WI38 (cell line): ENCODE measurements at regions not wholly inside any gene's neighbourhood (a gene's known extent, or its start where the extent isn't known, plus 50 kb on each side); places are given as distances from the start of the nearest gene placed in this dataset.

Source experiments
- H3K4me3 ChIP-seq: 2 replicates; pipeline ENCODE4 v1.5.1; 2011; ENCODE audit warnings: low read depth, mild to moderate bottlenecking, control low read depth, low read length
- CTCF ChIP-seq: IDR thresholded peaks from 2 replicates; pipeline ENCODE4 v1.5.1; 2012; ENCODE audit warnings: low read depth, mild to moderate bottlenecking, control low read depth, low read length

GRCh38 chr2:145402706-145403277, 882.9 kb upstream of the ZEB2 start:
- no peak for TF ChIP-seq CTCF
- no peak overlapping the region for H3K4me3 ChIP-seq

- H3K4me3 ChIP-seq = no peak overlapping the region
- no peak for TF ChIP-seq CTCF
Measured at GRCh38 chr2:145399131-145399530, 879.2 kb upstream of the ZEB2 start.

GRCh38 chr2:145394181-145394580, 874.3 kb upstream of the ZEB2 start:
- no peak overlapping the region for H3K4me3 ChIP-seq
- TF ChIP-seq CTCF = no peak

- no peak overlapping the region for H3K4me3 ChIP-seq
- TF ChIP-seq CTCF = no peak
Measured at GRCh38 chr2:145386973-145387372, 867.1 kb upstream of the ZEB2 start.

- no peak overlapping the region for H3K4me3 ChIP-seq
- no peak for TF ChIP-seq CTCF
Measured at GRCh38 chr2:145383961-145384360, 864.0 kb upstream of the ZEB2 start.

- no peak overlapping the region for H3K4me3 ChIP-seq
- no peak for TF ChIP-seq CTCF
Measured at GRCh38 chr2:145380436-145381017, 860.6 kb upstream of the ZEB2 start.

GRCh38 chr2:145379934-145380333, 860.0 kb upstream of the ZEB2 start:
- TF ChIP-seq CTCF = no peak
- no peak overlapping the region for H3K4me3 ChIP-seq
